Embryonic facial prominence (tissue), 1 donor: ENCODE measurements at regions not wholly inside any gene's neighbourhood (a gene's known extent, or its start where the extent isn't known, plus 50 kb on each side); places are given as distances from the start of the nearest gene placed in this dataset.

ENCODE experiments used
- DNase-seq: peaks from one replicate; pipeline ENCODE4 v3.0.0-alpha.2; 2016; ENCODE audit errors: extremely low spot score

GRCh38 chr1:22376546-22376945 is 75.1 kb upstream of the ZBTB40 start:
- no peak for DNase-seq

- no peak for DNase-seq
Observed at GRCh38 chr1:22376976-22377375, 74.7 kb upstream of the ZBTB40 start.

DNA sequence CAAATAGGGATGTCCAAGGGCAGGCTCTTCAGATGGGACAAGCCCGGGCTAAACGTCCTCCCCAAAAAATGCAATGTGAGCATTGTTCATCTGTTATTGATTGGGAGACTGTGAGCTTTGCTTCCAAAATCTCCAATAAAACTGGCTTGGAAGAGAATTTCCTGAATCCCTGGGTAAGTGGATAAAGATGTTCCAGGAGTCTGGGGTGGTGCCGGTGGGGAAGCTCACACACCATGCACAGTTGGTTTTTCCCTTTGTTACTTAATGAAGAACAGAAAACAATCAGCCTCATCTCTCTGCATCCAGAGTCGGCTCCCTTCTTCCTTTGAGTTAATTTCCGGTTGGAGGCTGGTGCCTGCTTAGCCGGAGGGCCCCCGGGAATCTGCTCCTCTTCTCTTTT is 72.1 kb upstream of the ZBTB40 start:
- peak; percentile 73 for DNase-seq

DNA sequence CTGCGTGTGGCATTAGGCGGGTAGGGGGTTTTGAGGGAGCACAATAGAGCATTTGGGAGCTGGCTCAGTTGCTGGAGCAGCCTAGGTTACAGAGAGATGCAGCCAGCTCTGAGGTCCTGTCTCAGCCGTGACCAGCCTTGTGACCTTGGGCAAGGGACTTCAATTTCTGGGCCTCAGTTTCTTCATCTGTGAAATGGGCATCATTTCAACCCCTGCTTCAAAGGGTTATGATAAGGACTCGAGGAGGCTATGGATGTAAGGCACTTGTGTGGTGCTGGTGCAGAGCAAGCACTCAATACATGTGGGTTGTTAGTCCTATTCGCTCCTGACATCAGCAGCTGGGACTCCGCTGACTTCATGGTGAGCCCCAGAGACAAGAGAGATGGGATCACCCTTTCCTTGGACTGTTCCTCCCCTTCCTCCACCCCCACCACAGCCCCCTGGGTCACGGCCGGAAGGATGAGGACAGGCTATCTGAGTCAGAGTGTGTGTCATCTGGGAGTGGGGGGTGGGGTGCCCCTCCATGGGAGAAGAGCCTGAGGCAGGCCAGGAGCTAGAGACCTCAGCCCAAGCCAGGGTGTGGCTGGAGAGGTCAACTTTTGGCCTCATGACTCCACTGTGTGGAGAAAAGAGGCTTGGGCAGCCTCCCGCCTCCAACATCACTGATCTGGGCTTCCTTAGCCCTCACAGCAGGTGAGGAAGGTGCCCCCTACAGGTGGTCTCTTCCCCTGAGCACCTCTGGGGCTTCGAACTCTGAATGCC is 71.4 kb upstream of the ZBTB40 start:
- DNase-seq: no peak

DNA sequence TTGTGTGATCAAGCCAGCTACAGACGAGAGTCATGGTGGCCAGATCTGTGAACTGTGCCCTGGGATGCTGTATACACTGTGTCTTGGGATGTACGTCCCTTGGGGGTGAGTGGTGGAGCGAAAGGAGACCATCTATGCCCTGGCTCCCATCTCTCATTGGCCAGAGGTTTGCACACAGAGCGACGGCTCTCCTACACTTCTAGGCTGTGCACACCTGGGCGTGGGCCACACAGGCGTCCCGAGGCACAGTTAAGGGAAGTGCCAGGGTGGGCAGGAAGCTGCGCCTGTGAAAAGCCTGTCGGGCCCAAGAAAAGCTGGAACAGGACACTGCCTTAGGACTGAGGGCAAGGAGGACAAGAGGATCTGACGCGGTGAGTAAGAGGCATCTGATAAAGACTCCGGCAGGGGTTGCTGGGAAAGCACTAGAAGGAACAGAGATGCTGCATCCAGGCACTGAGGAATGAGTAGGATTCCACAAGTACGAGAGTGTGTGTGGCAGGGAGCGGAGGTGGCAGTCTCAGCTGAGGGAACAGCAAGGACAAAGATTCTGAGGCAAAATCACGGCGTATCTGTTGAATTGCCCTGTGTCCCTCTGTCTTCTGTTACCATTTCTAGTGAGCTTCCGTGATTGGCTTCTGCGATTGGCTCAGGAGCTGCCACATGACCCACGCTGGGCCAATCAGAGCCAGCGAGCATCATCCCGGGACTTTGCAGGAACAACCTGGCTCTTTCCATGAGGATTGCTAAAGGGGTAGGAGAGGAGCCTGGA is 67.9 kb upstream of the ZBTB40 start:
- DNase-seq: no peak

- no peak for DNase-seq
Observed at GRCh38 chr1:22385537-22385936, 66.1 kb upstream of the ZBTB40 start.

DNA sequence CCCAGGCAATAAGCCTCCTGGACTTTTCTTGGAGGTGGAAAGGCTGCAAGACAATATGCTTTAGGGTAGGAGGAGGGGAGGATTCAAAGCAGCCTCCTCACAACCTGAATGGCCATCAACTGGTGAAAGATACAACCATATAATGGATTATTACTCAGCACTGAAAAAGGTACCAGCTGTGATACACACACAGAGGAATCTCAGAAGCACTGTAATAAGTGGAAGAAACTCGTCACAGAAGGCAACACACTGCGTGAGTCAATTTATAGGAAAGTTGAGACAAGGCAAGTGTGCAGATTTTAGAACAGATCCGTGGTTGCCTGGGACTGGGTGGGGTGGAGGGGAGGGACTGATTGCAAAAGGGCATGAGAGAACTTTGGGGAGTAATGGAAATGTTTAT is 64.9 kb upstream of the ZBTB40 start:
- DNase-seq: no peak

DNA sequence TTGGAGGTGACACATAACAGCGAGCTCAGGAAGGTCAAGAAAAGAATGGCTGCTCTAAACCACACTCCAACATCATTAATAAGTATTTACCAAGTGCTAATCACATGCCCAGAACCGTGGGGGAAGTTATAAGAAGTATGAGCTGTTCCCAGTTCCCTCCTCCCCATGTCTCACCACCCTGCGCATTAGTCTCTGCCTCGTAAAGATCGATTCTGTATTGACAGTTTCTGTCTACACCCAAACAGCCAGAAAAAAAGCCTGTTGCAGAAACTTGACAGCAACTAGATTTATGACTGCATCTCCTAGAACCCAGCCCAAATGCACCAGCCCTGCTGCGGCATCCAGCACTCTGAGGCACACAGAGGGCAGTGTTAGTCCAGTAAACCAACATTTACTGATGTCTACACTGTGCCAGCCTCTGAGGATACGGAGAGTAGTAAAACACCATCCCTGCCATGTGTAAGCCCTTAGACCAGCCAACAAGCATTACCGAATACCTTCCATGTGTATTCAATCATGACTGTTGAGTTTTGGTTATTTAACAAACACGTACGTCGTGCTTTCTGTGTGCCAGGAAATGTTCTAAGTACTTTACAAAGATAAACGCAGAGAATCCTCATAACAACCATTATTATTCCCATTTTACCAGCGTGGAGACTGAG is 63.6 kb upstream of the ZBTB40 start:
- peak; percentile 28 for DNase-seq

- DNase-seq: no peak
Observed at GRCh38 chr1:22388671-22389450, 62.8 kb upstream of the ZBTB40 start.

DNA sequence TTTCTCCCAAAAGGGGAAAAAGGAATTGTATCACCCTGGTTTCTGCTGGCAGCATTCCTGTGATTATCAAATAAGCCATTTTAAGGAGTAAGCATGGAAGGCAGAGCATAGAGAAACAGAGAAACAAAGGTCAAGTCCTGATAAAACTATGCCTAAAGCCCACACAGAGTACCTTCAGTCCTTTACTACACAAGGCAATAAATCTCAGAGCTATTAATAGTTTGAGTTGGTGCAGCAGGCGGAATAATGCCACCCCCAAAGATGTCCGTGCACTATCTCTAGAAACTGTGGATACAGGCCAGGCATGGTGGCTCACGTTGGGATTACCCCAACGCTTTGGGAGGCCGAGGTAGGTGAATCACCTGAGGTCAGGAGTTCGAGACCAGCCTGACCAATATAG is 58.1 kb upstream of the ZBTB40 start:
- no peak for DNase-seq

DNA sequence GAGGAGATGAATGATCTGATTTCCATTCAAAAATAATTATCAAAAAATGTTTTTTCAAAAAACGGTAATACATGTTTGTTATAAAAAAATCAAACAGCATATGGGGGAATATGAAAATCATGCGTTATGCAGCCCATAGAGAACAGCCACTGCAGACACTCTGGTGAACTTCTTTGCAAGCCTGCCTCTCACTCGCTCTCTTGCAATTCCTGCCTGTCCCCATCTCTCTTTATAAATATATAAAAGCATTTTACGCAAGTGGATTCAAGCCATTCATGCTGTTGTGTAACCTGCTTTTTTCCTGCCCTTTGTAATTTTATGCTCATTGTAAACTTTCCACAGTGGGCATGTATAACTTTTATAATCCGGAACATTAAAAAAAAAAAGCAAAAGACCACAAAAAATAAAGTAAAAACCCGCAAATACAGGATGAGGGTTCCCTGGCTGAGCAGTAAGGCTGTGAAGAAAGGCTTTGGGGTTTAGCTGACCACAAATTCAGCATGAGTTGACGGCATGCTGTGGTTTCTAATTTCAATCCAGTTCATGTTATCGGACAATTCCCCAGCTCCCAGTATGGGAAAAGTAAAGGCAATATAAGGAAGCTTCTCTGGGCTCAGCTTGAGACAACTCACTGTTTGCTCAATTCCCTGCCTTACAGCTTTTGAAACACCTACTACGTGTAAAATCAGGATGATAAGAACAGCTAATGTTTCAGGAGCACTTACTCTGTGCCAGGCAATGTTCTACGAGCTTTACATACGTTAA is 52.8 kb upstream of the ZBTB40 start:
- no peak for DNase-seq

DNA sequence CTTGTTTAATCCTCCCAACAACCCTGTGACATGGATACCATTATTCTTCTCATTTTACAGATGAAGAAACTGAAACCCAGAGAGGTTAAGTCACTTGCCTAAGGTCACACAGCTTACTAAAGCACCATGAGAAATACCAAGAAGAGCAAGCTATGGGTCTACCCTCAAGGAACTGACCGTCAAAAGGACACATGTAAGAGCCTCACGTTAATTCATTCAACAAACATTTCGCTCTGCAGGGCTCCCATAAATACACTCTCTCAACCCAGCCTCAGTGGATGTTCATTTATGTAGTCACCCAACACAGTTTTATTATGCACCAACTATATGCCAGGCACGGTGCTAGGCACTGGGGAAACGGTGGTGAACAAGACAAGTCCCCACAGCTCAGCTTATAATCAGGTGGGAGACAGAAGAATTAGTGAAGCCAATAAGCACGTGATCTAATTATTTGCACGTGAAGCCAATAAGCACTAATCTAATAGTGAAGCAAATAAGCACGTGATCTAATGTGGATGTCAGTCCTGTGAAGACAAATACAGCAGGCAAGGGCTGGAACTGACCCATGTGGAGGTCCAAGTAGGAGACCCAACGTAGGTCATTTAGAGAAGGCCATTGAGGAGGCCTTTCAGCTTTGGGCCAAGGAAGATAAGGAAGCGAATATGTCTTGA is 52.1 kb upstream of the ZBTB40 start:
- DNase-seq: no peak
